Ascending aorta (tissue), 2 donors: ENCODE measurements at regions not wholly inside any gene's neighbourhood (a gene's known extent, or its start where the extent isn't known, plus 50 kb on each side); places are given as distances from the start of the nearest gene placed in this dataset.

Source experiments
- DNase-seq, 2 donors: peaks; one replicate each; pipeline ENCODE4 v3.0.0-alpha.2; 2019; ENCODE audit warnings: low spot score in 2 of 2
- H3K27ac ChIP-seq, 2 donors: fragments of 200-600 bp; sonication (generic); one replicate each; pipeline ENCODE4 v1.5.1; 2016 to 2017; ENCODE audit warnings: mild to moderate bottlenecking in 1 of 2
- H3K27me3 ChIP-seq: fragments of 200-600 bp; sonication (generic); one replicate; pipeline ENCODE4 v1.5.1; 2017
- H3K36me3 ChIP-seq, 2 donors: fragments of 200-600 bp; sonication (generic); one replicate each; pipeline ENCODE4 v1.5.1; 2016
- H3K4me1 ChIP-seq, 2 donors: fragments of 200-600 bp; sonication (generic); one replicate each; pipeline ENCODE4 v1.5.1; 2016 to 2017; ENCODE audit warnings: mild to moderate bottlenecking in 1 of 2
- H3K4me3 ChIP-seq, 2 donors: fragments of 200-600 bp; sonication (generic); one replicate each; pipeline ENCODE4 v1.5.1; 2016 to 2017; ENCODE audit warnings: mild to moderate bottlenecking in 1 of 2
- H3K9me3 ChIP-seq, 2 donors: fragments of 200-600 bp; sonication (generic); one replicate each; pipeline ENCODE4 v1.5.1; 2016
- CTCF ChIP-seq, 3 experiments: fragments of 200-600 bp in 2 of 3; fragments of 450-650 bp in 1 of 3; sonication (generic) in 2 of 3; IDR thresholded peaks; one replicate each; pipeline ENCODE4 v1.5.1; 2016 to 2019; ENCODE audit warnings: antibody characterized with exemption in 3 of 3, mild to moderate bottlenecking in 1 of 3, moderate library complexity in 1 of 3
- intact Hi-C: fragments of 100-400 bp; cut with DNase I; formaldehyde crosslinking; loops from one replicate; pipeline ENCODE4 v1.15.1; 2023

- H3K9me3 ChIP-seq: no peaks in the 10 kb centered on the region
- H3K27me3 ChIP-seq: no peaks in the 10 kb centered on the region
- no peak overlapping the region for H3K27ac ChIP-seq
- no peaks in the 10 kb centered on the region for H3K36me3 ChIP-seq
- TF ChIP-seq CTCF (IDR thresholded peaks at IDR 0.05): no peak
- no peak overlapping the region for H3K4me3 ChIP-seq
- H3K4me1 ChIP-seq: no peaks in the 10 kb centered on the region
- intact Hi-C loops: no loop called here
- DNase-seq: no peak
Measured at GRCh38 chr12:111291357-111291756, 77.5 kb downstream of the PHETA1 start.

GRCh38 chr12:111288771-111289170 lies 80.1 kb downstream of the PHETA1 start:
- H3K27ac ChIP-seq: no peak overlapping the region
- no peak for DNase-seq
- H3K27me3 ChIP-seq: no peaks in the 10 kb centered on the region
- no peak for TF ChIP-seq CTCF (IDR thresholded peaks at IDR 0.05)
- H3K4me3 ChIP-seq: no peak overlapping the region
- no peaks in the 10 kb centered on the region for H3K36me3 ChIP-seq
- intact Hi-C loops: no loop called here
- no peaks in the 10 kb centered on the region for H3K9me3 ChIP-seq
- H3K4me1 ChIP-seq: no peaks in the 10 kb centered on the region

- Histone ChIP-seq H3K4me1 (no peaks in the 10 kb centered on the region), H3K36me3 (no peaks in the 10 kb centered on the region), H3K9me3 (no peaks in the 10 kb centered on the region), H3K27me3 (no peaks in the 10 kb centered on the region), H3K4me3 (no peak overlapping the region), H3K27ac (no peak overlapping the region)
- intact Hi-C loops: no loop called here
- TF ChIP-seq CTCF (IDR thresholded peaks at IDR 0.05): no peak
- no peak for DNase-seq
Measured at GRCh38 chr12:111287125-111287900, 81.6 kb downstream of the PHETA1 start.

- Histone ChIP-seq H3K27ac (no peak overlapping the region), H3K4me3 (no peak overlapping the region), H3K9me3 (peaks cover 0 to 6% of the 10 kb centered on the region in 2 donors), H3K36me3 (no peaks in the 10 kb centered on the region), H3K27me3 (no peaks in the 10 kb centered on the region), H3K4me1 (no peaks in the 10 kb centered on the region)
- TF ChIP-seq CTCF (IDR thresholded peaks at IDR 0.05): no peak
- DNase-seq: no peak
- intact Hi-C loops: no loop called here
Measured at GRCh38 chr12:111285200-111285599, 83.7 kb downstream of the PHETA1 start.

GRCh38 chr12:111284709-111285108 lies 84.2 kb downstream of the PHETA1 start:
- intact Hi-C loops: no loop called here
- no peak for DNase-seq
- TF ChIP-seq CTCF (IDR thresholded peaks at IDR 0.05): no peak
- Histone ChIP-seq H3K9me3 (peaks cover 0 to 6% of the 10 kb centered on the region in 2 donors), H3K27ac (no peak overlapping the region), H3K4me3 (no peak overlapping the region), H3K27me3 (no peaks in the 10 kb centered on the region), H3K4me1 (no peaks in the 10 kb centered on the region), H3K36me3 (no peaks in the 10 kb centered on the region)
